Chondrocyte (in vitro differentiated cells): ENCODE measurements at regions not wholly inside any gene's neighbourhood (a gene's known extent, or its start where the extent isn't known, plus 50 kb on each side); places are given as distances from the start of the nearest gene placed in this dataset.

Source experiments
- DNase-seq: peaks from one replicate; pipeline ENCODE4 v3.0.0; 2021; ENCODE audit warnings: mixed read lengths, low spot score
- H3K27ac Mint-ChIP-seq: one replicate; pipeline ENCODE4 v1.8.0; 2021; ENCODE audit warnings: mild to moderate bottlenecking, moderate library complexity, mixed read lengths; ENCODE audit not compliant: unreplicated experiment
- H3K27me3 Mint-ChIP-seq: 2 replicates; pipeline ENCODE4 v1.8.0; 2021; ENCODE audit warnings: low read depth, mixed read lengths
- H3K36me3 Mint-ChIP-seq: 2 replicates; pipeline ENCODE4 v1.8.0; 2021; ENCODE audit warnings: low read depth, mixed read lengths
- H3K4me1 Mint-ChIP-seq: 2 replicates; pipeline ENCODE4 v1.8.0; 2021; ENCODE audit warnings: low read depth, mild to moderate bottlenecking, mixed read lengths
- H3K4me3 Mint-ChIP-seq: one replicate; pipeline ENCODE4 v1.8.0; 2021; ENCODE audit warnings: mild to moderate bottlenecking, moderate library complexity, mixed read lengths; ENCODE audit not compliant: unreplicated experiment
- H3K9me3 Mint-ChIP-seq: 2 replicates; pipeline ENCODE4 v1.8.0; 2021; ENCODE audit warnings: low read depth, mixed read lengths
- TF ChIP-seq, protein P1 (sequence below): fragments of 200-600 bp; sonication (generic); IDR thresholded peaks from 2 replicates; pipeline ENCODE4 v1.5.0; 2021; ENCODE audit warnings: antibody characterized with exemption, mild to moderate bottlenecking, moderate library complexity

DNA sequence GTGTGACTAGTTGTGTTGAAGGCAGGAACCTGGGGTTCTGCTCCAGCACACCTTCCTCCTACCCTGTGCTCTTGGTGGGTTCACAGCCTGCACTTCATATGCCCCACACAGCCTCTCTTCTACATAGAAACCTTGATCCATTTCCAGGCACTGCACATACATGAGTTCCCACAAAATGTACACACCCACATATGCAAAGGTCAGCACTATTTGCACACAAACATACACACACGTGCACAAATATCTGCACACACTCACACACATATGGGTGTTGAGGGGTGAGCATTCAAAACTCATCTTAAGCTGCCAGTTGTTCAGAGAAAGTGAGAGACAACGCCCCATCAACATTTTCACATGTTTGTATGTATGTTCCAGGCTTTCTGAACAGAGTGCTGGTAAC lies 201.0 kb downstream of the BARX2 start:
- H3K27me3 Mint-ChIP-seq = peaks cover 2% of the 10 kb centered on the region
- no peak overlapping the region for H3K4me3 Mint-ChIP-seq
- H3K36me3 Mint-ChIP-seq = no peaks in the 10 kb centered on the region
- H3K4me1 Mint-ChIP-seq = no peaks in the 10 kb centered on the region
- DNase-seq = no peak
- no peak overlapping the region for H3K27ac Mint-ChIP-seq
- peaks cover 11% of the 10 kb centered on the region for H3K9me3 Mint-ChIP-seq
- TF ChIP-seq, protein P1, sequence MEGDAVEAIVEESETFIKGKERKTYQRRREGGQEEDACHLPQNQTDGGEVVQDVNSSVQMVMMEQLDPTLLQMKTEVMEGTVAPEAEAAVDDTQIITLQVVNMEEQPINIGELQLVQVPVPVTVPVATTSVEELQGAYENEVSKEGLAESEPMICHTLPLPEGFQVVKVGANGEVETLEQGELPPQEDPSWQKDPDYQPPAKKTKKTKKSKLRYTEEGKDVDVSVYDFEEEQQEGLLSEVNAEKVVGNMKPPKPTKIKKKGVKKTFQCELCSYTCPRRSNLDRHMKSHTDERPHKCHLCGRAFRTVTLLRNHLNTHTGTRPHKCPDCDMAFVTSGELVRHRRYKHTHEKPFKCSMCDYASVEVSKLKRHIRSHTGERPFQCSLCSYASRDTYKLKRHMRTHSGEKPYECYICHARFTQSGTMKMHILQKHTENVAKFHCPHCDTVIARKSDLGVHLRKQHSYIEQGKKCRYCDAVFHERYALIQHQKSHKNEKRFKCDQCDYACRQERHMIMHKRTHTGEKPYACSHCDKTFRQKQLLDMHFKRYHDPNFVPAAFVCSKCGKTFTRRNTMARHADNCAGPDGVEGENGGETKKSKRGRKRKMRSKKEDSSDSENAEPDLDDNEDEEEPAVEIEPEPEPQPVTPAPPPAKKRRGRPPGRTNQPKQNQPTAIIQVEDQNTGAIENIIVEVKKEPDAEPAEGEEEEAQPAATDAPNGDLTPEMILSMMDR = no peak

- H3K36me3 Mint-ChIP-seq = no peaks in the 10 kb centered on the region
- TF ChIP-seq, protein P1 = no peak
- H3K4me3 Mint-ChIP-seq = no peak overlapping the region
Measured at GRCh38 chr11:129578006-129578405, 202.4 kb downstream of the BARX2 start.

GRCh38 chr11:129580278-129580677 lies 204.6 kb downstream of the BARX2 start:
- Mint-ChIP-seq H3K4me1 (no peaks in the 10 kb centered on the region), H3K27ac (no peak overlapping the region), H3K27me3 (peaks cover 10% of the 10 kb centered on the region), H3K4me3 (no peak overlapping the region), H3K36me3 (no peaks in the 10 kb centered on the region), H3K9me3 (peaks cover 3% of the 10 kb centered on the region)
- TF ChIP-seq, protein P1 = no peak
- no peak for DNase-seq

More at GRCh38 chr11:129578006-129578405, 202.4 kb downstream of the BARX2 start:
- DNase-seq = no peak
- H3K27ac Mint-ChIP-seq = no peak overlapping the region
- no peaks in the 10 kb centered on the region for H3K4me1 Mint-ChIP-seq
- peaks cover 11% of the 10 kb centered on the region for H3K9me3 Mint-ChIP-seq
- peaks cover 2% of the 10 kb centered on the region for H3K27me3 Mint-ChIP-seq

DNA sequence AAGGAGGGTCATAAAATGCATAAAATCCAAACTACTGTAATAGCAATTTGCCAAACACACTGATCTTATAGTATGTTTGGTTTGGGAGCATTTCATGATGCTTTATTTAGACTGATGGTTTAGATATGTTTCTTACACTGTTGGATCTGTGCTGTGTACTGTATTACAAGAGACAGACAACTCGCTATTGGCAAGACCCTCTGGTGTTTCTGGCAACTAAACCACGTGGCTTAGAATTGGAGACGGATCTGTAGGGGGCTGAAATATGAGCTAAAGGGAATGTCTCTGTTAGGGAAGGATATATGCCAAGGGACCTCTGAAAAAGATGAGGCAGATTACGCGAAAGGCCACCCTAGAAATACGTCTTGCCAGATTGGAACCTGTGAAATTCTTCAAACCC lies 208.7 kb downstream of the BARX2 start:
- H3K4me1 Mint-ChIP-seq = no peaks in the 10 kb centered on the region
- no peak overlapping the region for H3K27ac Mint-ChIP-seq
- no peak overlapping the region for H3K4me3 Mint-ChIP-seq
- H3K9me3 Mint-ChIP-seq = no peaks in the 10 kb centered on the region
- H3K27me3 Mint-ChIP-seq = peaks cover 22% of the 10 kb centered on the region
- TF ChIP-seq, protein P1 = no peak
- no peaks in the 10 kb centered on the region for H3K36me3 Mint-ChIP-seq
- no peak for DNase-seq

GRCh38 chr11:129589190-129589860 lies 213.7 kb downstream of the BARX2 start:
- TF ChIP-seq, protein P1 = no peak
- Mint-ChIP-seq H3K27ac (no peak overlapping the region), H3K27me3 (peaks cover 22% of the 10 kb centered on the region), H3K4me1 (no peaks in the 10 kb centered on the region), H3K9me3 (no peaks in the 10 kb centered on the region), H3K36me3 (no peaks in the 10 kb centered on the region), H3K4me3 (no peak overlapping the region)
- DNase-seq = no peak
